HUES48 (cell line): ENCODE measurements at regions not wholly inside any gene's neighbourhood (a gene's known extent, or its start where the extent isn't known, plus 50 kb on each side); places are given as distances from the start of the nearest gene placed in this dataset.

Experiments used
- H3K27ac ChIP-seq: one replicate; pipeline ENCODE4 v1.7.0; 2013; ENCODE audit warnings: low read depth, low read length, inconsistent platforms
- H3K27me3 ChIP-seq: 2 replicates; pipeline ENCODE4 v1.6.1; 2013; ENCODE audit warnings: mild to moderate bottlenecking, low read length; ENCODE audit not compliant: control insufficient read depth, insufficient read depth
- H3K36me3 ChIP-seq: 2 replicates; pipeline ENCODE4 v1.6.1; 2013; ENCODE audit warnings: low read length; ENCODE audit not compliant: control insufficient read depth, insufficient read depth
- H3K4me1 ChIP-seq: 2 replicates; pipeline ENCODE4 v1.6.1; 2013; ENCODE audit warnings: mild to moderate bottlenecking, low read length; ENCODE audit not compliant: control insufficient read depth, insufficient read depth
- H3K4me3 ChIP-seq: 2 replicates; pipeline ENCODE4 v1.5.1; 2013; ENCODE audit warnings: mild to moderate bottlenecking, low read depth, low read length
- H3K9ac ChIP-seq: 2 replicates; pipeline ENCODE4 v1.6.1; 2013; ENCODE audit warnings: mild to moderate bottlenecking, low read depth, low read length, moderate library complexity
- H3K9me3 ChIP-seq: 2 replicates; pipeline ENCODE4 v1.6.1; 2013; ENCODE audit warnings: low read length; ENCODE audit not compliant: control insufficient read depth, insufficient read depth

DNA sequence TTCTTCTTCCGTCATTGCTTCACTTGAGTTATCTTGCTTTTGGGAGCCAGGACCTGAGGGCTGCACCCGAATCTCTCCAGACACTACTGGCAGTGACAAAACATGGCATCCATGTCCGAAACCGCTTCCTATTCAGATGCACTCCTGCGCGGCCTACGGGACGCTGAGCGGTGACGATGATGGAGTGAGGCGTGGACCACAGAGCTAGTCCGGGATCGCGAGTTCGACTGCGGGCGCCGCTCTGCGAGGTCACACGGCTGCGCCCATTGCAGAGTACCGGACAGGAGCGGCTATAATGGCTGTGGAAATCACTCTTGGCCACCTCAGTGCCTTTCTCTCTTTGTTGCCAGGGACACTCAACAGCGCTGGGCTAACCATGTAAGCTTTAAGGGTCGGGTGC, 453.8 kb upstream of the CNTN5 start:
- no peaks in the 10 kb centered on the region for H3K27me3 ChIP-seq
- H3K27ac ChIP-seq = no peak overlapping the region
- no peaks in the 10 kb centered on the region for H3K36me3 ChIP-seq
- no peaks in the 10 kb centered on the region for H3K4me1 ChIP-seq
- no peak overlapping the region for H3K9ac ChIP-seq
- no peak overlapping the region for H3K4me3 ChIP-seq
- no peaks in the 10 kb centered on the region for H3K9me3 ChIP-seq

DNA sequence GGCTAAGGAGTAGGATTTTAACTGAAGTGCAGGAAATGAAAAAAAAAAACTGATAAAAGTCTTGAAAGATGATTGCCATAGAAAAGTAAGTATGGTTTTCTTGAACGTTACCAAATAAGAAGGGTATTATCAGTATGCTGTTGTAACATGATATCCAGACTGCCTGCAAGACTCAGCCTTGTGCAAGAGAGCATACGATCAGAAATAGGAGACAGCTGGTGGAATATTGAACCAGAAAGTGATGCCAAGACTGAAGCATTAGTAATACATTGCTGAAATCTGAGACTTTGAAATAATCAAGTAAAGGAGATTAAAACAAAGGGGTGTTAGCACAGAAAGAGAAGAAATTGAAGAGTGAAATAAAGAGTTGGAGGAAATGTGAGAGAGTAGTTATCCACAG, 452.7 kb upstream of the CNTN5 start:
- H3K27ac ChIP-seq = no peak overlapping the region
- H3K4me1 ChIP-seq = no peaks in the 10 kb centered on the region
- H3K4me3 ChIP-seq = no peak overlapping the region
- H3K9me3 ChIP-seq = no peaks in the 10 kb centered on the region
- no peaks in the 10 kb centered on the region for H3K36me3 ChIP-seq
- no peak overlapping the region for H3K9ac ChIP-seq
- H3K27me3 ChIP-seq = no peaks in the 10 kb centered on the region

DNA sequence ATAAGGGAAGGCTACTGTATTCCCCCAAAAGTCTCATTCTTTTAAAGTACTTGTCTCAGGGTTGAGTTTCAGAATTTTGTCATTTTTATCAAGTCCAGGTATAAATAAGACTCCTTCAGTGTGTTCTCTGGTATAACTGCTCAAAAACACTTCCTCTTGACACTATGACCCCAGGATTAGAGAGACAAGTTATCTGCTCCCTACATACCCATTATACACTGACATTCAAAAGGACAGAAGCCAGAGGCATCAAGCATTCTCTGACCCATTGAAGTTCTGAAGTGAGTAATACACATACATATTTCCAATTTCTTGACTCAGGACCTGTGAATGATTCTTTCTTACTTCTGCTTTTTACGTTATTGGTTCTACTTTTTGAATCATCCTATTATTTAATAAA, 447.8 kb upstream of the CNTN5 start:
- no peaks in the 10 kb centered on the region for H3K4me1 ChIP-seq
- no peak overlapping the region for H3K27ac ChIP-seq

DNA sequence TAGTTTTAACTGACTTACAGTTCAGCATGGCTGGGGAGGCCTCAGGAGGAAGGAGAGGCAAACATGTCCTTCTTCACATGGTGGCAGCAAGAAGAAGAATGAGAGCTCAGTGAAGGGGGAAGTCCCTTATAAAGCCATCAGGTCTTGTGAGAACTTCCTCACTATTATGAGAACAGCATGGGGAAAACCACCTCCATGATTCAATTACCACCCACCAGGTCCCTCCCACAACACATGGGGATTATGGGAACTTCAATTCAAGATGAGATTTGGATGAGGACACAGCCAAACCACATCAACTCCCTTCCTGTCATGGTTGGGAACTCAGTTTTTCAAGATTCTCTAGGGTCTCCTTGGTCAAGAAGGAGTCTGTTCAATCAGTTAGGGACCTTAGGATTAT, 432.9 kb upstream of the CNTN5 start:
- no peak overlapping the region for H3K4me3 ChIP-seq
- H3K9ac ChIP-seq = no peak overlapping the region
- H3K9me3 ChIP-seq = no peaks in the 10 kb centered on the region
- no peaks in the 10 kb centered on the region for H3K4me1 ChIP-seq
- no peaks in the 10 kb centered on the region for H3K27me3 ChIP-seq
- no peaks in the 10 kb centered on the region for H3K36me3 ChIP-seq
- no peak overlapping the region for H3K27ac ChIP-seq

More for the DNA sequence above, 447.8 kb upstream of the CNTN5 start:
- Histone ChIP-seq H3K27me3 (no peaks in the 10 kb centered on the region), H3K36me3 (no peaks in the 10 kb centered on the region), H3K9me3 (no peaks in the 10 kb centered on the region), H3K9ac (no peak overlapping the region), H3K4me3 (no peak overlapping the region)

DNA sequence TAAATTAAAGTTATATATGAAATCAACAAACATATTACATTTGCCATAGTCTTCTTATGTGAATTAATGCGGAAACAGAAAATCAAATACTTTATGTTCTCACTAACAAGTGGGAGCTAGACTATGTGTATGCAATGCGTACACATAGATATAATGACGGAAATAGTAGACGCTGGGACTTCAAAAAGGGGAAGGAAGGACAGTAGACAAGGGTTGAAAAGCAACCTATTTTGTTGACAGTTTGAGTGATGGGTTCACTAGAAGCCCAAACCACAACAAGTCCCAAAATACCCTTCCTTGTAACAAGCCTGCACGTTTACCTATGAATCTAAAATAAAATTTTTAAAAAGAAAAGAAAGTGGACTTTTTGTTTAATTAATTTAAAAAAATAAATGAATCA, 430.8 kb upstream of the CNTN5 start:
- Histone ChIP-seq H3K4me1 (no peaks in the 10 kb centered on the region), H3K36me3 (no peaks in the 10 kb centered on the region), H3K4me3 (no peak overlapping the region), H3K27me3 (no peaks in the 10 kb centered on the region), H3K27ac (no peak overlapping the region), H3K9me3 (no peaks in the 10 kb centered on the region), H3K9ac (no peak overlapping the region)

DNA sequence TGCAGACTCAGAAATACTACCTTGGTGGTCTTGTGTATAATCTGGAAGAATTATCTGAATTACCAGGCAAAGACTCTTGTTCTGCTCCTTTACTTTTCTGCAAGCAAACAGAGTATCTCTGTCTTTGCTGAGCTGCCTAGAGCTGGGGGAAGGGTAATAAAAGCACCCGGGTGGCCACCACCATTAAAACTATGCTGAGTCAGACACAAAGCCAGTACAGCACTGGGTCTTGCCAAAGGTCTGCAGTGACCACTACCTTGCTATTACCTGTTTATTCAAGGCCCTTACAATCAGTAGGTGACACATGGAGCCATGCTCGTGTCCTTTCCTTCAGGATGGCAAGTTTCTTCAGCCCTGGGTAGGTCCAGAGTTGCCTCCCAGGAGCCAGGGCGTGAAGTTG, 420.6 kb upstream of the CNTN5 start:
- Histone ChIP-seq H3K9ac (no peak overlapping the region), H3K36me3 (no peaks in the 10 kb centered on the region), H3K27ac (no peak overlapping the region), H3K27me3 (no peaks in the 10 kb centered on the region), H3K4me1 (no peaks in the 10 kb centered on the region), H3K4me3 (no peak overlapping the region), H3K9me3 (no peaks in the 10 kb centered on the region)

DNA sequence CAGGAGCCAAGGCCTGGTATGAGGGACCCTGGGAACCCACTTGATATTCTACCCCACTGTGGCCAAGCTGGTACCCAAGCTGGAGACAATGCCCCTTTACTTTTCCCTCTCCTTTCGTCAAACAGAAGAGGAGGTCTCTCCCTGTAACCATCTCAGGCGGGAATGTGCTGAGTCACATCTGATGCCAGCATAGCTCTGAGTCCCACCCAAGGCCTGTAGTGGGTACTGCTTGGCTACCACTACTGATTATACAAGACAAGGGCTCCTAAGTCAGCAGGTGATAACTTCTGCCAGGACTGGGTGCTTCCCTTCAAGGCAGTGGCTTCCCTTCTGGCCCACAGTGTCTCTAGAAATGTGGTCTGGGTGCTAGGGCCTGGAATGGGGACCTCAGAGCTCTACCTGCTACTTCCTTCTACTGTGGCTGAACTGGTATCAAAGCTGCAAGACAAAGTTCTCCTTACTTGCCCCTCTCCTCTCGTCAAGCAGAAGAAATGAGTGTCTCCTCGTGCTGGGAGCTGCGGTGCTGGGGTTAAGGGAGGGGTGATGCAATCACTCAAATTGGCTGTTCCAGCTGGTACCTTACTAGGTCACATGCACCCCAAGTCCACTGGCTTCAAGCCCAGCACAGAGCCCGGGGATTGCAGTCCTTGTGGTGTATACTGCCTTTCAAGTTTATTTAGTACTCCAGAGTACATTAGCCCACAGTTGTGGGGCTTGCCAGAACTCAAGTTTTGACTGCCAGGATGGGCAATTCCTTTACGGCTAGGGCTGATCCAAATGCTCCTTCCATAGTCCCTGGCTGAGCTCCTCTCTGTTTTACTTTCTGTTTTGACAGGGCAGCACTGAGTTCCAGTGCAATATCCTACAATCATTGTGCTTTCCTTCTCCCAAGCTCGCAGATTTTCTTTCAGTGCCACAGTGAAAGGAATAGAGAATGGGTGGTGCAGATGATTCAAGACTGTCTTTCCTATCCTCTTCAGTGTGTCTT, 419.7 kb upstream of the CNTN5 start:
- Histone ChIP-seq H3K9ac (no peak overlapping the region), H3K36me3 (no peaks in the 10 kb centered on the region), H3K27me3 (no peaks in the 10 kb centered on the region), H3K4me1 (no peaks in the 10 kb centered on the region), H3K4me3 (no peak overlapping the region), H3K27ac (no peak overlapping the region), H3K9me3 (no peaks in the 10 kb centered on the region)

DNA sequence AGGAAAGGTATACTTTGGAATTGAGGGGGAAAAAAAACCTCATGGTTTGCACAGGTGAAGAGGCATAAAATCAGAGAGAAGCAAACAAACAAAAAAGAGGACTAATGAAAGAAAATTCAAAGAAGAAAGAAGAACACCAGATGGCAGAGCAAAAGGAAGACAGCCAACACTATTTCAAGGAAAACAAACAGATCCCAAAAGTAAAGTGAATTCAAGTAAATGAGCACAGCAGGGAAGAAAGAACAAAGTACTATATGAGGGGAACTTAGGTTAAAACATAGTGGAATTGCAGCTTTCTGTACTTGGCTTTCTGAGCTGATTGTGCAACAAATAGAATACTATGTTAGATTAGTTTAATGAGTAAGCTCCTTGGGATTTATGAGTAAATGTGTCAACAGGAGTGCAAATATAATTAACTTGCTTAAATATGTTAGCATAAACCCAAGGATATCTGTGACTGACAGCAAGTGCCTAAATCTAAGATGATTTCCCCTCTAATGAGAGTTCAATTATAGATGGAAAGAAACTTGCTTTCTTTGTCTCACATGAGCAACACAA, 404.6 kb upstream of the CNTN5 start:
- no peak overlapping the region for H3K27ac ChIP-seq
- H3K9me3 ChIP-seq = peaks cover 41% of the 10 kb centered on the region
- no peaks in the 10 kb centered on the region for H3K27me3 ChIP-seq
- no peaks in the 10 kb centered on the region for H3K4me1 ChIP-seq
- H3K36me3 ChIP-seq = no peaks in the 10 kb centered on the region
- no peak overlapping the region for H3K4me3 ChIP-seq
- no peak overlapping the region for H3K9ac ChIP-seq

DNA sequence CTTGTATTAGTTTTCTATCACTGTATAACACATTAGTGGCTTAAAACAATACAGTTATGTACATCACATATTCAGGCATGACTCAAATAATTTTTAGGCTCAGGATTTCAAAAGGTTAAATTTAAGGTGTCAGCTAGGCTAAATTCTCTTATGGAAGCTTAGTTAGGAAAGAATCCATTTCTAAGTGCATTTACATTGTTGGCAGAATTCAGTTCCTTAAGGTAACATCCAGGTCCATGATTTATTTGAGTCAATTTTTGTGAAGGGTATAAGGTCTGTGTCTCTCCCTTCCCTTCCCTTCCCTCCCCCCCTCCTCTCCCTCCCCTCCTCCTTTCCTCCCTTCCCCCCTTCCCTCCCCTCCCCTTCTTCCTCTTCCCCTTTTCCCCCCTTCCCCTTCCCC, 399.0 kb upstream of the CNTN5 start:
- no peak overlapping the region for H3K9ac ChIP-seq
- peaks cover 53% of the 10 kb centered on the region for H3K9me3 ChIP-seq
- H3K36me3 ChIP-seq = no peaks in the 10 kb centered on the region
- H3K4me1 ChIP-seq = no peaks in the 10 kb centered on the region
- H3K27ac ChIP-seq = no peak overlapping the region
- no peak overlapping the region for H3K4me3 ChIP-seq
- H3K27me3 ChIP-seq = no peaks in the 10 kb centered on the region

DNA sequence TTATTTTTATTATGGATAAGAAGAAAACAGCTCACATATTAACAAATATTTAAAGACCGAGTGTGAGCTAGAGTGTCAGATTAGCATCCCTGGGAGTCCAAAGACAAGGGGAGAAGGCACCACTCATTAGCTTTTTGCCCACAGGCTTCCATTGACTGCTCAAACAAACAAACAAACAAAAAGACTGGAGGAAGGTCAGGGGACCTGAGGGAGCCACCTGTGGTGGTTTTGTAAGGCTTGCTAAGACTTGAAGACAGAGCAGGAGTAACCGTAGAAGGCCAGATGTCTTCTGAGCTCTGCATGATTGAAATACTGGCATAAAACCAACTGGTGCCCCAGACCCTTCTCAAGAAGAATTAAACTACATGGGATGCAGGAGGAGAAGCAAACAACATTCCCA, 395.2 kb upstream of the CNTN5 start:
- Histone ChIP-seq H3K9ac (no peak overlapping the region), H3K27ac (no peak overlapping the region), H3K27me3 (no peaks in the 10 kb centered on the region), H3K36me3 (no peaks in the 10 kb centered on the region), H3K4me1 (no peaks in the 10 kb centered on the region), H3K4me3 (no peak overlapping the region), H3K9me3 (peaks cover 18% of the 10 kb centered on the region)

DNA sequence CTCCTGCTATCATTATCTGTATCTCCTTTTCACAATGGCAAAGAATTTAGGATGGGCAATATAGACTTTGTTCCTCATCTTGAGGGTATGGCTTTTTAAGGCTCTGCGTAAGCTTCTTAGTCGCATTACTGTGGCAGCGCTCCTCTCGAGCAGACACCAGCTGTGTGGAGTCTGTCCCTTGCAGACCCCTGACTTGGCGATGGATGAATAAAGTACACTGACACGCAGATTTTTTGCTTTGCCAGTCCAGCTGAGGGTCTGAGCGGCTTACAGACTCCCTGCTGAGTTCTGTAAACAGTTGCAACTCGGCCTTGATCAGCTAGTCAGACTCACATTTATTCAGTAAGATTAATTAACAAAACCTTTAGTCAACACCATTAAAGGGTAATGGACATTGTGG, 390.0 kb upstream of the CNTN5 start:
- Histone ChIP-seq H3K27me3 (no peaks in the 10 kb centered on the region), H3K4me1 (0 out of 2 replicates have a peak, but pooled peaks cover 3% of the 10 kb centered on the region), H3K9ac (no peak overlapping the region), H3K9me3 (no peaks in the 10 kb centered on the region), H3K36me3 (no peaks in the 10 kb centered on the region), H3K27ac (no peak overlapping the region), H3K4me3 (no peak overlapping the region)
